SU-DHL-6 (cell line): ENCODE measurements at regions not wholly inside any gene's neighbourhood (a gene's known extent, or its start where the extent isn't known, plus 50 kb on each side); places are given as distances from the start of the nearest gene placed in this dataset.

Experiments
- CTCF ChIP-seq: fragments of 200-600 bp; sonication (generic); IDR thresholded peaks from one replicate; pipeline ENCODE4 v1.5.1; 2017; ENCODE audit warnings: antibody characterized with exemption, mild to moderate bottlenecking, low read length, moderate library complexity; ENCODE audit not compliant: insufficient read depth, poor library complexity, severe bottlenecking
- EZH2phosphoT487 ChIP-seq: fragments of 200-600 bp; sonication (generic), shearing (Covaris generic); conservative IDR thresholded peaks from 2 replicates; pipeline ENCODE4 v1.6.1; 2018; ENCODE audit warnings: mild to moderate bottlenecking, antibody characterized with exemption, low read length, moderate library complexity, mixed read lengths

DNA sequence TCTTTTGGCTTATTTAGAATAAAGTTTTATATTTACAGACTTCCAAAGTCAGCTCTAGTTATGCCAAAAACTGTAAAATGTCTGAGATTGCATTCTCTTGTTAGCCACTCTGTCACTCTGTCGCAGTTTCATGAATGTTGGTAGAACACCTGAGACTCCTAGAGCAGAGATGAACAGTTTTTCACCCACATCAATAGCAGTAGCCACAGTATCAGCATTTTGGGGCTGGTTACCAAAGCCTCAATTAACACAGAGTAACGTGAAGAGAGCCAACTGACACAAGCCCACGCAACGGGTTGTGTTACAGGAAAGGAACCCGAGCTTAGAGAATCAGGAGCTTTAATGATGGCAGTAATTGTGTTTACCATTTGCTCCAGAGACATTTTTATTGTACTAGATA, 443.0 kb upstream of the SLC39A10 start:
- TF ChIP-seq CTCF, result no peak
- no peak for TF ChIP-seq EZH2phosphoT487
